GM12878 (cell line): ENCODE measurements at regions not wholly inside any gene's neighbourhood (a gene's known extent, or its start where the extent isn't known, plus 50 kb on each side); places are given as distances from the start of the nearest gene placed in this dataset.
"Not testable (repeated sequence)": the region's sequence is repeated elsewhere in the genome, so short reads cannot be mapped to it uniquely, and the experiment has no call there.

Experiments used
- CREM ChIP-seq: IDR thresholded peaks from 2 replicates; pipeline ENCODE4 v1.6.1; 2014; ENCODE audit warnings: antibody characterized with exemption, low read depth
- EP300 ChIP-seq, 2 experiments: fragments of 150-350 bp in 1 of 2; IDR thresholded peaks; 2 replicates each; pipeline ENCODE4 v1.6.1; 2011 to 2012; ENCODE audit warnings: low read depth in 2 of 2, low read length in 2 of 2, borderline replicate concordance in 1 of 2, improper control_type of control experiment in 1 of 2, inconsistent platforms in 1 of 2; ENCODE audit not compliant: control insufficient read depth in 1 of 2
- ESRRA ChIP-seq: IDR thresholded peaks from 2 replicates; pipeline ENCODE4 v1.6.1; 2012; ENCODE audit warnings: mild to moderate bottlenecking, low read length, improper control_type of control experiment
- EZH2 ChIP-seq: IDR thresholded peaks from 2 replicates; pipeline ENCODE4 v1.6.1; 2012; ENCODE audit warnings: low read depth, mild to moderate bottlenecking, control low read depth, inconsistent platforms, low read length, borderline replicate concordance; ENCODE audit not compliant: control insufficient read depth
- HDAC2 ChIP-seq: fragments of 200-600 bp; sonication (generic); IDR thresholded peaks from 2 replicates; pipeline ENCODE4 v1.6.1; 2017
- NR2C2 ChIP-seq: IDR thresholded peaks from 2 replicates; pipeline ENCODE4 v1.6.1; 2011; ENCODE audit warnings: borderline replicate concordance, low read depth; ENCODE audit not compliant: control insufficient read depth, insufficient read length
- SMC3 ChIP-seq: IDR thresholded peaks from 2 replicates; pipeline ENCODE4 v1.6.1; 2011; ENCODE audit warnings: low read length, improper control_type of control experiment, borderline replicate concordance
- SREBF2 ChIP-seq: IDR thresholded peaks from 2 replicates; pipeline ENCODE4 v1.6.1; 2012; ENCODE audit warnings: mild to moderate bottlenecking, low read length
- TAF1 ChIP-seq: IDR thresholded peaks from 2 replicates; pipeline ENCODE4 v1.6.1; 2011; ENCODE audit warnings: mild to moderate bottlenecking, low read depth, low read length, borderline replicate concordance
- TCF12 ChIP-seq: IDR thresholded peaks from 2 replicates; pipeline ENCODE4 v1.6.1; 2011; ENCODE audit warnings: low read depth, mild to moderate bottlenecking, low read length
- YBX1 ChIP-seq: fragments of 450-650 bp; IDR thresholded peaks from 2 replicates; pipeline ENCODE4 v1.6.1; 2016; ENCODE audit warnings: antibody characterized with exemption
- ZNF274 ChIP-seq: IDR thresholded peaks from one replicate; pipeline ENCODE4 v1.8.0; 2011; ENCODE audit not compliant: insufficient read length, insufficient read depth
- TF ChIP-seq, protein P1 (sequence below), 3 experiments: IDR thresholded peaks in 2 of 3; conservative IDR thresholded peaks in 1 of 3; 2 replicates each; pipeline ENCODE4 v1.5.1; 2011; ENCODE audit warnings: low read depth in 3 of 3, low read length in 3 of 3, mild to moderate bottlenecking in 3 of 3, control low read depth in 2 of 3, moderate library complexity in 2 of 3, inconsistent platforms in 1 of 3, mixed read lengths in 1 of 3; ENCODE audit not compliant: control insufficient read depth in 2 of 3, insufficient read depth in 1 of 3; ENCODE audit errors: extremely low read depth in 1 of 3

DNA sequence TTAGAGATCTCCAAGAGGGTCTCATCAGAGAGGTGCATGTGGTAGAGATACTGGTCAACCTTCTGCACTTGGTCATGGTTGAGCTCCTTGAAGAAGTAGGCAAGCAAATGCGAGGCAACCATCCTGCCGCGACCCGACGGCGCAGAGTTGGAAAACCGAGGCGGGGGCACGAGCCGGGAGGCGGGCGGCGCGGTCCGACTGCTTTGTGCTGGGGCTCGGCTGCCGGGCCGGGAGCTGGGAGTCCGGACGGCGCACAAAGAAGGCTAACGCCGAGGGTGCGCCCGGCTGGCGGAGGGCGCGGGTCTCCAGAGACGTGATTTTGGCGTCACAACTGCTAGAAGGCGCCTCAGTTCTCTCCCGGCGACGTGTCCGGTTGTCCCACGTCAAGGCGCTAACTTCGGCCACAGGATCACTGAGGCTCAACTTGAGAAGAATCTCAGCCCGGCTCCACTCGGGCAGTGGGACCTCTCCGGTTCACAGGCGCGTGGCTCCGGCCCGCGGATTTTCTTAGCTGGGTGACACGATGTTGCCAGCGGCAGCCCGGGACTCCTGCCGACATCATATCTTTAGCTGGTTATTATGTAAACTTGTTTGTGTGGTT lies 154.3 kb downstream of the TENT5D start:
- not testable (repeated sequence) for TF ChIP-seq TCF12; SMC3; YBX1; EZH2; NR2C2; HDAC2; ZNF274; TAF1; CREM; SREBF2; EP300 (IDR thresholded peaks at IDR 0.05; ENCODE audit: borderline replicate concordance in 1 of 2, control insufficient read depth in 1 of 2, low read depth in 2 of 2, low read length in 2 of 2); ESRRA
- TF ChIP-seq, protein P1, sequence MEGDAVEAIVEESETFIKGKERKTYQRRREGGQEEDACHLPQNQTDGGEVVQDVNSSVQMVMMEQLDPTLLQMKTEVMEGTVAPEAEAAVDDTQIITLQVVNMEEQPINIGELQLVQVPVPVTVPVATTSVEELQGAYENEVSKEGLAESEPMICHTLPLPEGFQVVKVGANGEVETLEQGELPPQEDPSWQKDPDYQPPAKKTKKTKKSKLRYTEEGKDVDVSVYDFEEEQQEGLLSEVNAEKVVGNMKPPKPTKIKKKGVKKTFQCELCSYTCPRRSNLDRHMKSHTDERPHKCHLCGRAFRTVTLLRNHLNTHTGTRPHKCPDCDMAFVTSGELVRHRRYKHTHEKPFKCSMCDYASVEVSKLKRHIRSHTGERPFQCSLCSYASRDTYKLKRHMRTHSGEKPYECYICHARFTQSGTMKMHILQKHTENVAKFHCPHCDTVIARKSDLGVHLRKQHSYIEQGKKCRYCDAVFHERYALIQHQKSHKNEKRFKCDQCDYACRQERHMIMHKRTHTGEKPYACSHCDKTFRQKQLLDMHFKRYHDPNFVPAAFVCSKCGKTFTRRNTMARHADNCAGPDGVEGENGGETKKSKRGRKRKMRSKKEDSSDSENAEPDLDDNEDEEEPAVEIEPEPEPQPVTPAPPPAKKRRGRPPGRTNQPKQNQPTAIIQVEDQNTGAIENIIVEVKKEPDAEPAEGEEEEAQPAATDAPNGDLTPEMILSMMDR (IDR thresholded peaks at IDR 0.05 in 2 of 3, conservative IDR thresholded peaks at IDR 0.05 in 1 of 3; ENCODE audit: control insufficient read depth in 2 of 3, extremely low read depth in 1 of 3, insufficient read depth in 1 of 3, low read depth in 3 of 3, low read length in 3 of 3), result not testable (repeated sequence)
